Neural crest cell (in vitro differentiated cells): ENCODE measurements at regions not wholly inside any gene's neighbourhood (a gene's known extent, or its start where the extent isn't known, plus 50 kb on each side); places are given as distances from the start of the nearest gene placed in this dataset.

Source experiments
- DNase-seq: peaks from one replicate; pipeline ENCODE4 v3.0.0; 2021; ENCODE audit warnings: low read depth, mixed read lengths, low spot score
- H3K27ac Mint-ChIP-seq: one replicate; pipeline ENCODE4 v1.8.0; 2021; ENCODE audit warnings: mild to moderate bottlenecking, mixed read lengths; ENCODE audit not compliant: unreplicated experiment
- H3K27me3 Mint-ChIP-seq: 2 replicates; pipeline ENCODE4 v1.8.0; 2021; ENCODE audit warnings: low read depth, mild to moderate bottlenecking, mixed read lengths
- H3K36me3 Mint-ChIP-seq: 2 replicates; pipeline ENCODE4 v1.8.0; 2021; ENCODE audit warnings: low read depth, mild to moderate bottlenecking, mixed read lengths
- H3K4me1 Mint-ChIP-seq: 2 replicates; pipeline ENCODE4 v1.8.0; 2021; ENCODE audit warnings: mixed read lengths
- H3K4me3 Mint-ChIP-seq: one replicate; pipeline ENCODE4 v1.8.0; 2021; ENCODE audit warnings: mild to moderate bottlenecking, mixed read lengths
- H3K9me3 Mint-ChIP-seq: 2 replicates; pipeline ENCODE4 v1.8.0; 2021; ENCODE audit warnings: mixed read lengths
- TF ChIP-seq, protein P1 (sequence below): fragments of 200-600 bp; sonication (generic); conservative IDR thresholded peaks from 2 replicates; pipeline ENCODE4 v1.5.0; 2021; ENCODE audit warnings: antibody characterized with exemption, mild to moderate bottlenecking

DNA sequence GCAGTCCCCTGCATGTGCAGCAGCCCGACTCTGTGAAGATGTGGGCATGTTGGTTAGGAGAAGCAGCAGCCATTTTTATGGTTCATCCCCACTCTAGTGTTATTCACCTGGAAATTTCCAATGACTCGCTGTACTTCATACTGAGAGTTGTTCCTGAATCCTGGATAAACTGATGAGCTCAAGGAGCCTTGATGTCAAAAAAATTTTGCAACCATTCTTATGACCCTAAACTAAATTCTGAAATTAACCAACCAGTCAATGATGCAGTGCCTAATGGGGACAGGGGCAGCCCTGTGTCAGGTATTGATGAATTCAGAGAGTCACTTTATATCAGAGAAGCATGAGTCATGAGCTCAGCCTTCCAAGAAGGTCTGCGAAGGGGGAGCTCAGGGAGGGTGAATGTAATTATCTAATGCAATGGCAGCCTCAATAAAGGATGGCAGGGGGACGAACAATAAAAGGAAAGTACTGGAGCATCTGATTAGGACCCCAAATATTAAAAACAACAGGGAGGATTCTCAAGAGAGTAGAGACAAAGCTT lies 108.4 kb upstream of the VEPH1 start:
- Mint-ChIP-seq H3K27ac (no peak overlapping the region), H3K4me3 (no peak overlapping the region), H3K27me3 (no peaks in the 10 kb centered on the region), H3K4me1 (peaks cover 7% of the 10 kb centered on the region), H3K9me3 (no peaks in the 10 kb centered on the region), H3K36me3 (no peaks in the 10 kb centered on the region)
- no peak for DNase-seq
- TF ChIP-seq, protein P1, sequence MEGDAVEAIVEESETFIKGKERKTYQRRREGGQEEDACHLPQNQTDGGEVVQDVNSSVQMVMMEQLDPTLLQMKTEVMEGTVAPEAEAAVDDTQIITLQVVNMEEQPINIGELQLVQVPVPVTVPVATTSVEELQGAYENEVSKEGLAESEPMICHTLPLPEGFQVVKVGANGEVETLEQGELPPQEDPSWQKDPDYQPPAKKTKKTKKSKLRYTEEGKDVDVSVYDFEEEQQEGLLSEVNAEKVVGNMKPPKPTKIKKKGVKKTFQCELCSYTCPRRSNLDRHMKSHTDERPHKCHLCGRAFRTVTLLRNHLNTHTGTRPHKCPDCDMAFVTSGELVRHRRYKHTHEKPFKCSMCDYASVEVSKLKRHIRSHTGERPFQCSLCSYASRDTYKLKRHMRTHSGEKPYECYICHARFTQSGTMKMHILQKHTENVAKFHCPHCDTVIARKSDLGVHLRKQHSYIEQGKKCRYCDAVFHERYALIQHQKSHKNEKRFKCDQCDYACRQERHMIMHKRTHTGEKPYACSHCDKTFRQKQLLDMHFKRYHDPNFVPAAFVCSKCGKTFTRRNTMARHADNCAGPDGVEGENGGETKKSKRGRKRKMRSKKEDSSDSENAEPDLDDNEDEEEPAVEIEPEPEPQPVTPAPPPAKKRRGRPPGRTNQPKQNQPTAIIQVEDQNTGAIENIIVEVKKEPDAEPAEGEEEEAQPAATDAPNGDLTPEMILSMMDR: no peak

DNA sequence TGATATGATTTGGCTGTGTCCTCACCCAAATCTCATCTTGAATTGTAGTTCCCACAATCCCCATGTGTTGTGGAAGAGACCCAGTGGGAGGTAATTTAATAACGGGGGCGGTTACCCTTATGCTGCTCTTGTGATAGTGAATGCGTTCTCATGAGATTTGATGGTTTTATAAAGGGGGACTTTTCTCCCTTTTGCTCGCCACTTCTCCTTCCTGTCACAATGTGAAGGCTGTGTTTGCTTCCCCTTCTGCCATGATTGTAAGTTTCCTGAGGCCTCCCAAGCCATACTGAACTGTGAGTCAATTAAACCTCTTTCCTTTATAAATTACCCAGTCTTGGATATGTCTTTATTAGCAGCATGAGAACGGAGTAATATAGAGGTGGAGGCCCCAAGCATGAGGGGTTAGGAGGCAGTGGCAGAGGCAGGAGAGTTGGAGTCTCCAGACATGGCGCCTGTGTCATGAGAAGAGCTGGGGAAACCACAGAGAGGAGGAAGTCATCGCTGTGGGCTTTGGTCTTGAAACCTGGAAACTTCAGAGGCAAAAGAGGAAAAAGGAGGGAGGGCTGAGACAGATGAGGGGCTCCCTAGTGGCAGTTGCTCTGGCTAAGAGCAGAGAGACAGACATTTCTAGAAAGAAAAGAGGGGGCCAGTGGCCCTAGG lies 107.8 kb upstream of the VEPH1 start:
- Mint-ChIP-seq H3K27me3 (no peaks in the 10 kb centered on the region), H3K36me3 (no peaks in the 10 kb centered on the region), H3K4me3 (no peak overlapping the region), H3K9me3 (no peaks in the 10 kb centered on the region), H3K27ac (no peak overlapping the region), H3K4me1 (peaks cover 13% of the 10 kb centered on the region)
- TF ChIP-seq, protein P1: no peak
- DNase-seq: no peak

DNA sequence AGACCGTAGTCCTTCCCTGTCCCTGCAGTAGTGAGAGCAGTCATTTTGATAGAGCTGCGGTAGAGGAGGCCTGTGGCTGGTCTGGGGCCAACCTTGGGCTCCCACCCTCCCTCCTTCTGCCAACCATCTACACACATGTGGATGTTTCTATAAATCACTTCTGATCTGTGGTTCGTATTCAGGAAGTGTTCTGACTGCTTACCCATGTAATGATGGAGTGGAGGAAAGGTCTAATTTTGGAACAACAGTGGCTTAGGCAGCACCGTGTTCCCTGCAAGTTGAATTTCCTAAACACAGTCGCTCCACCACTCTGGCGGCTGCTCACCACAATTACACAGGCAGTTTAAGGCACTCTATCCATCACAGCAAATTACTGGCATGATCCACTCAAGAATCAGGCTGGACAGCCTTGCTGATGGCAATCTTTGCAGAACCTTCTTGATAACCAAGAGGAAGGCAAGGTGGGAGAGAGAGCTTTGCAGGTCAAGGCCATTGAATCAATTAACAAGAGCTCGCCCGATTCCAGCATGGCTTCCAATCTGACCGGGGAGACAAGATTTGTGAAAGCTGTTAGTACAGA lies 104.7 kb upstream of the VEPH1 start:
- H3K27ac Mint-ChIP-seq: no peak overlapping the region
- H3K4me1 Mint-ChIP-seq: peaks cover 14% of the 10 kb centered on the region
- no peaks in the 10 kb centered on the region for H3K36me3 Mint-ChIP-seq
- no peak overlapping the region for H3K4me3 Mint-ChIP-seq
- TF ChIP-seq, protein P1: no peak
- H3K9me3 Mint-ChIP-seq: no peaks in the 10 kb centered on the region
- DNase-seq: no peak
- no peaks in the 10 kb centered on the region for H3K27me3 Mint-ChIP-seq

DNA sequence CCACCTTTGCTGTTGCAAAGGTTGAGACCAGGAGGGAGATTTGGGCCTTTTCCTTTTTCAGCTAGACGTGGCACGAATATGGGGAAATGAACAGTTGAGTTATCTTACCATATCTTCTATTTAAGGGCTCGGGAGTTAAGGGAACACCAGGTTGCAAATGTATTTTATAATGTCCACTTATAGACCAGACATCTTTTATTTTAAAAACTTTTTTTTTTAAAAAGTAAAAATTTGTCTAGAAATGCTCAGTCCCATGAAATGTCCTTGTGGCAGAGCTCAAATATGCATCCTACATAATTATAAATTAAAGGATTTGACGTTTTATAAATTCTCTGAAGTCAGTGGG lies 103.6 kb upstream of the VEPH1 start:
- Mint-ChIP-seq H3K4me1 (peaks cover 13% of the 10 kb centered on the region), H3K27me3 (no peaks in the 10 kb centered on the region), H3K4me3 (no peak overlapping the region), H3K9me3 (no peaks in the 10 kb centered on the region), H3K27ac (no peak overlapping the region), H3K36me3 (no peaks in the 10 kb centered on the region)
- TF ChIP-seq, protein P1: no peak
- no peak for DNase-seq

DNA sequence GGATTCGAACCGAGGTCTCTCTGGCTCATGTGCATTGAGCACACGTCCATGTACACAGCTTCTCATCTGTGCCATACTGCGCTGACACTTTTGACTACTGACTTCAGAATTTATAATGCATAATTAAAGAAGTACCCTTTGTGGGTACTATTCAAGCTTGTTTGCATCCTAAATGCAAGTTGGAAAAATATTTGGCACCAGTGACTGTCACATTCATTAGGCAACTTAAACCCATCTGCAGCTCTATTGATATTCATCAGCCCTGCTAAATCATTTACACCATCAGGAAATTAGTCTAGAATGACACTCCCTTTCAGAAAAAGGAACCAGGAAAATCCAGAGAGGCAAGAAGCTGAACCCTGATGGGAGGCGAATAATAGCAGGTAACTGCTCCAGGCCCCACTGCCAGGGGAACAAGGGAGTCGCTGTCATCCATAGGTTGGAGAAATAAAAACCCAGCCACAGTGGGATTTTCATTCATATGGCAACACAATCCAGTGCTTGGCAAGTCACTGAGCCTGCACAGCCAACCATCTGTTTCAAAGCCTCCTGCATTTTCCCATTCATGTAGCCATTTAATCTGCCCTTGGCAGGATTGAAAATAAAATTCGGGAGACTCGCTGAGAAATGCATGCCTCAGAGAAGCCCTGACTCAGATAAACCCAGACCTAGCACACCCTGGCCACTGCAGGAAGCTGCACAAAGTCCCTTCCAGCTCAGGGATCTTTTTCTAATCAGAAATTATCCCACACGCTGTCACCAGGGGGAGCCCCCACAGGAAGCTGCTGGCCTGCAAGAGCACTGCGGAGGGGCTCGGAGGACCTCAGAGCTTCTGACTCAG lies 103.0 kb upstream of the VEPH1 start:
- Mint-ChIP-seq H3K4me3 (no peak overlapping the region), H3K27me3 (no peaks in the 10 kb centered on the region), H3K4me1 (peaks cover 10% of the 10 kb centered on the region), H3K9me3 (no peaks in the 10 kb centered on the region), H3K27ac (no peak overlapping the region), H3K36me3 (no peaks in the 10 kb centered on the region)
- peak; percentile 82 for DNase-seq
- TF ChIP-seq, protein P1: peak; percentile 90
